HEK293T (cell line): ENCODE measurements at regions not wholly inside any gene's neighbourhood (a gene's known extent, or its start where the extent isn't known, plus 50 kb on each side); places are given as distances from the start of the nearest gene placed in this dataset.

Experiments
- CTCF ChIA-PET: fragments of 350-600 bp; formaldehyde crosslinking; extraction: SDS; loops from one replicate; lab custom pipeline; 2021; ENCODE audit warnings: antibody characterized with exemption, inconsistent platforms; lab: Yijun Ruan, JAX
- POLR2A ChIA-PET: fragments of 350-600 bp; formaldehyde crosslinking; extraction: SDS; loops from one replicate; lab custom pipeline; 2020; ENCODE audit warnings: antibody characterized with exemption, inconsistent platforms; lab: Yijun Ruan, JAX
- DNase-seq: peaks from one replicate; pipeline ENCODE4 v3.0.0; 2012; ENCODE audit warnings: mixed read lengths; ENCODE audit errors: extremely low spot score
- ARNT ChIP-seq: fragments of 450-650 bp; IDR thresholded peaks from 2 replicates; pipeline ENCODE4 v1.6.1; 2017; ENCODE audit warnings: mild to moderate bottlenecking
- BHLHE40 ChIP-seq: fragments of 450-650 bp; IDR thresholded peaks from 2 replicates; pipeline ENCODE4 v1.6.1; 2016; ENCODE audit warnings: mild to moderate bottlenecking, moderate library complexity, borderline replicate concordance
- CTBP1 ChIP-seq: fragments of 450-650 bp; IDR thresholded peaks from 2 replicates; pipeline ENCODE4 v1.6.1; 2016; ENCODE audit warnings: borderline replicate concordance
- ELF4 ChIP-seq: fragments of 450-650 bp; IDR thresholded peaks from 2 replicates; pipeline ENCODE4 v1.6.1; 2017; ENCODE audit warnings: antibody characterized with exemption
- FOXA1 ChIP-seq: fragments of 450-650 bp; IDR thresholded peaks from 2 replicates; pipeline ENCODE4 v1.6.1; 2016; ENCODE audit warnings: mild to moderate bottlenecking
- FOXK2 ChIP-seq: fragments of 450-650 bp; IDR thresholded peaks from 2 replicates; pipeline ENCODE4 v1.6.1; 2016; ENCODE audit warnings: mild to moderate bottlenecking
- FOXM1 ChIP-seq: fragments of 450-650 bp; IDR thresholded peaks from 2 replicates; pipeline ENCODE4 v1.6.1; 2017; ENCODE audit warnings: mild to moderate bottlenecking, borderline replicate concordance
- HDGF ChIP-seq: fragments of 450-650 bp; IDR thresholded peaks from 2 replicates; pipeline ENCODE4 v1.6.1; 2017; ENCODE audit warnings: antibody characterized with exemption, borderline replicate concordance
- L3MBTL2 ChIP-seq: fragments of 450-650 bp; conservative IDR thresholded peaks from 2 replicates; pipeline ENCODE4 v1.6.1; 2016; ENCODE audit warnings: mild to moderate bottlenecking
- LEF1 ChIP-seq: fragments of 450-650 bp; IDR thresholded peaks from 2 replicates; pipeline ENCODE4 v1.6.1; 2017; ENCODE audit warnings: mild to moderate bottlenecking, borderline replicate concordance
- NFRKB ChIP-seq: fragments of 450-650 bp; IDR thresholded peaks from 2 replicates; pipeline ENCODE4 v1.6.1; 2016; ENCODE audit warnings: mild to moderate bottlenecking, moderate library complexity
- PKNOX1 ChIP-seq: fragments of 450-650 bp; IDR thresholded peaks from 2 replicates; pipeline ENCODE4 v1.6.1; 2016
- SP1 ChIP-seq: fragments of 450-650 bp; IDR thresholded peaks from 2 replicates; pipeline ENCODE4 v1.6.1; 2017
- SUZ12 ChIP-seq: fragments of 450-650 bp; IDR thresholded peaks from 2 replicates; pipeline ENCODE4 v1.6.1; 2016; ENCODE audit warnings: mild to moderate bottlenecking
- TARDBP ChIP-seq: fragments of 450-650 bp; IDR thresholded peaks from 2 replicates; pipeline ENCODE4 v1.6.1; 2016
- ZNF384 ChIP-seq: fragments of 450-650 bp; IDR thresholded peaks from 2 replicates; pipeline ENCODE4 v1.6.1; 2016

DNA sequence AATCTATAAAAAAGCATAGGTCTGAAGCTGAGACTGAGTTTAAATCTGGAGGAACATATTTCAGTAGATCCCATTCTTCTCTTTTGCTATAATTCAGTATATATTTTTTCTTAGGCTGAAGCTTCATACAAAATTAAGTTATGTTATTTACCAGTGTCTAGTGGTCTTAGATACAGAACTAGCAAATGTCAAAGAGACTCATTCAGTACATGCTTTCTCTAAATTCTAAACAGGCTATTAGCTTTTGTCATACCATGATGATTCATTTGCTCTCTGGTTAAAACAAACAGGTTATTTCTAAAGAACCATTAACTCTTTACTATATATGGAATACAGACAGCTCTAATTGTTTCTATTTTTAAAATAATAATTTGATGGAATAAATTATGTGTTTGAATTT lies 1170.2 kb upstream of the PRMT6 start:
- ChIA-PET CTCF (no interaction called here), POLR2A (no interaction called here)
- no peak for DNase-seq
- TF ChIP-seq ZNF384 (no peak), FOXK2 (no peak), SP1 (no peak), ARNT (no peak), FOXM1 (no peak), ELF4 (no peak), CTBP1 (no peak), FOXA1 (no peak), HDGF (no peak), SUZ12 (no peak), L3MBTL2 (no peak), NFRKB (no peak), BHLHE40 (no peak), PKNOX1 (no peak)

- no peak for DNase-seq
- CTCF ChIA-PET, result no interaction called here
- TF ChIP-seq ZNF384 (no peak), ELF4 (no peak), LEF1 (no peak), HDGF (no peak), NFRKB (no peak), CTBP1 (no peak), SP1 (no peak), FOXA1 (no peak), ARNT (no peak), TARDBP (no peak), L3MBTL2 (no peak), FOXM1 (no peak), PKNOX1 (no peak), FOXK2 (no peak), BHLHE40 (no peak), SUZ12 (no peak)
- POLR2A ChIA-PET, result no interaction called here
These were observed 1165.2 kb upstream of the PRMT6 start for GRCh38 chr1:105891308-105891707.

- TF ChIP-seq LEF1 (no peak), TARDBP (no peak), ARNT (no peak), CTBP1 (no peak), PKNOX1 (no peak), HDGF (no peak), FOXK2 (no peak), FOXA1 (no peak), SP1 (no peak), FOXM1 (no peak), ZNF384 (no peak), ELF4 (no peak), L3MBTL2 (no peak), BHLHE40 (no peak), SUZ12 (no peak), NFRKB (no peak)
- no peak for DNase-seq
- ChIA-PET POLR2A (no interaction called here), CTCF (no interaction called here)
These were observed 1162.5 kb upstream of the PRMT6 start for GRCh38 chr1:105894006-105894405.

DNA sequence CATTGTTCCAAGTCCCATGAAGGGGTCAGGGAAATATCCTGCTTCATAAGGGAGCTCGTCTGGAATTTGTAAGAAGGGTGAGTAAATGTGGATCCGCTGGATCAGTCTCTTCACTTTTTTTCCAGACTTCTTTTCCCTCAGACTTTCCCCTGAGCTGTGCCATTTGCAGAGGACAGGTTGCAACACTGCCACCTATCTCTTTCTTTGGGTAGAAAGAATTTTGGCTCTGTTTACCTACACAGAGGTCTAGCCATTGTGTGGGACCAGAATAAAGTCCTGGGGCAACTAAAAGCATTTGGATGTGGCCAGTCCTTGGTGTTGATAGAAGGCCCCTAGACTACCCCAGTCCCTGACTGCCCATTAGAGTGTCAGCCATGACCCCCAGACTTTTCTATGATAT lies 1146.7 kb upstream of the PRMT6 start:
- ChIA-PET CTCF (interaction anchor here (0.6 kb wide), 1 partner anchor 26 kb away, joined by 4 read pairs; no protein-coding TSS in a partner anchor), POLR2A (no interaction called here)
- TF ChIP-seq HDGF, result no peak
- TF ChIP-seq SP1, result no peak
- no peak for TF ChIP-seq FOXM1
- no peak for TF ChIP-seq PKNOX1
- TF ChIP-seq BHLHE40, result no peak
- TF ChIP-seq TARDBP, result no peak
- TF ChIP-seq SUZ12, result no peak
- no peak for TF ChIP-seq ZNF384
- no peak for TF ChIP-seq FOXK2
- DNase-seq, result peak; percentile 18

GRCh38 chr1:105914403-105914802 lies 1142.1 kb upstream of the PRMT6 start:
- POLR2A ChIA-PET, result no interaction called here
- TF ChIP-seq NFRKB (no peak), HDGF (no peak), FOXA1 (no peak), ELF4 (no peak), SP1 (no peak), TARDBP (no peak), LEF1 (no peak), SUZ12 (no peak), ARNT (no peak), ZNF384 (no peak), CTBP1 (no peak), FOXK2 (no peak), FOXM1 (no peak)
- CTCF ChIA-PET, result no interaction called here
- no peak for DNase-seq

DNA sequence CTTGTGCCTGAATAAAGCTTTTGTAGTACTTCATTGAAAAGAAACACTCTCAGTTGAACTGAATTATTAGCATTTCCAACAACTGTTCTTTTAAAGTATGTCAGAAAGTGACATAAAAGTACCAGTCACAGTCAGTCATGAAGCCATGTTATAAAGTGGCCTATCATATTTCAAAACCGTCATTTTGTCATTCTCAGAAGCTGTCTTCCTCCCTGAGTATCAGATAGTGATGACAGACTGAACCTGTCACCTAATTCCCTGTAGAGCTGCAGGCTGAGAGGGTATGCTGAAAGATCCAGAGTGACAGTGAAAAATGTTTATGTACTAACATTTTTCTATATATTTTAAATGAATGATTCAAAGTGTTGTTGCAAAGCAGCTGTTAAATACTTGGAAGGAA lies 1121.7 kb upstream of the PRMT6 start:
- TF ChIP-seq TARDBP (no peak), PKNOX1 (peak; percentile 34), LEF1 (no peak)
- POLR2A ChIA-PET, result no interaction called here
- DNase-seq, result no peak
- CTCF ChIA-PET, result no interaction called here
